Colonic mucosa (tissue), 4 donors: ENCODE measurements at regions not wholly inside any gene's neighbourhood (a gene's known extent, or its start where the extent isn't known, plus 50 kb on each side); places are given as distances from the start of the nearest gene placed in this dataset.

ENCODE experiments used
- DNase-seq: peaks from one replicate; pipeline ENCODE4 v3.0.0-alpha.2; 2020
- H3K27ac ChIP-seq: fragments of 200-600 bp; one replicate; pipeline ENCODE4 v1.8.0; 2021
- H3K27me3 ChIP-seq: fragments of 200-600 bp; one replicate; pipeline ENCODE4 v1.8.0; 2021
- H3K36me3 ChIP-seq: fragments of 200-600 bp; one replicate; pipeline ENCODE4 v1.8.0; 2021
- H3K4me1 ChIP-seq: fragments of 200-600 bp; one replicate; pipeline ENCODE4 v1.8.0; 2021; ENCODE audit warnings: mild to moderate bottlenecking
- H3K4me3 ChIP-seq: fragments of 200-600 bp; one replicate; pipeline ENCODE4 v1.8.0; 2021
- H3K9ac ChIP-seq, 2 donors: one replicate each; pipeline ENCODE4 v1.7.0; 2013; ENCODE audit warnings: control low read depth in 2 of 2, low read depth in 2 of 2, low read length in 2 of 2
- H3K9me3 ChIP-seq: fragments of 200-600 bp; one replicate; pipeline ENCODE4 v1.8.0; 2021
- intact Hi-C: fragments of 100-400 bp; cut with DNase I; formaldehyde crosslinking; loops from one replicate; pipeline ENCODE4 v1.14.1; 2022
- TF ChIP-seq, protein P1 (sequence below): fragments of 200-600 bp; IDR thresholded peaks from one replicate; pipeline ENCODE4 v1.8.0; 2022; ENCODE audit warnings: antibody characterized with exemption, mild to moderate bottlenecking
- donor health status: healthy.
- donor health status: DM: no; HTN: no; CAD: no.
- donor health status: DM: no; HTN: no; CAD: no.

DNA sequence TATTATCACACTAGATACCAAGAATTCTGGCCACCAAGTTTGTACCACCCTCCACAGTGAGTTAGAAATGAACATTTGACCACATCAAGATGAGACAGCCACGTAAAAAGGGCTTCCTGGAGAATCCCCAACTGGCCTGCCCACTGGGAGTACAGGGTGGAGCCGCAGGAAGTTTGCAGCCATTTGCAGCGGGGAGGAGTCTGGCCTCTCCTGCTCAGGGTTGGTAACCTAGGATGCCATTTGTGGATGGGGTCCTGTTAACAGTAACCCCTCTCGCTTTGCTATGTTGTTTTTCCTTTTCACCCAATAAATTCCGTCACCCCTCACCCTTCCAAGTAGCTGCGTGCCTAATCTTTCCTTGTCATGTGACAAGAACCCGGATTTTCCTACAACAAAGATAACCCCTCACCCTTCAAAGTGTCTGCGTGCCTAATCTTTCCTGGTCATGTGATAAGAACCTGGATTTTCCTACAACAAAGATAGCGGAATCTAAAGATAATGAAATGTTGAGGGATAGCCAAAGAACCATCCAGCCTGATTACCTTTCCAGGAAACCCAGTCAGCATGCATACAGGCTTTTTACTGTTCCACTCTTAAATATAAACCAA, 245.4 kb downstream of the NAF1 start:
- TF ChIP-seq, protein P1, sequence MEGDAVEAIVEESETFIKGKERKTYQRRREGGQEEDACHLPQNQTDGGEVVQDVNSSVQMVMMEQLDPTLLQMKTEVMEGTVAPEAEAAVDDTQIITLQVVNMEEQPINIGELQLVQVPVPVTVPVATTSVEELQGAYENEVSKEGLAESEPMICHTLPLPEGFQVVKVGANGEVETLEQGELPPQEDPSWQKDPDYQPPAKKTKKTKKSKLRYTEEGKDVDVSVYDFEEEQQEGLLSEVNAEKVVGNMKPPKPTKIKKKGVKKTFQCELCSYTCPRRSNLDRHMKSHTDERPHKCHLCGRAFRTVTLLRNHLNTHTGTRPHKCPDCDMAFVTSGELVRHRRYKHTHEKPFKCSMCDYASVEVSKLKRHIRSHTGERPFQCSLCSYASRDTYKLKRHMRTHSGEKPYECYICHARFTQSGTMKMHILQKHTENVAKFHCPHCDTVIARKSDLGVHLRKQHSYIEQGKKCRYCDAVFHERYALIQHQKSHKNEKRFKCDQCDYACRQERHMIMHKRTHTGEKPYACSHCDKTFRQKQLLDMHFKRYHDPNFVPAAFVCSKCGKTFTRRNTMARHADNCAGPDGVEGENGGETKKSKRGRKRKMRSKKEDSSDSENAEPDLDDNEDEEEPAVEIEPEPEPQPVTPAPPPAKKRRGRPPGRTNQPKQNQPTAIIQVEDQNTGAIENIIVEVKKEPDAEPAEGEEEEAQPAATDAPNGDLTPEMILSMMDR: no peak
- DNase-seq: no peak
- intact Hi-C loops: no loop called here

GRCh38 chr4:162920649-162921048, 246.0 kb downstream of the NAF1 start:
- Histone ChIP-seq H3K4me3 (no peak overlapping the region), H3K9me3 (no peaks in the 10 kb centered on the region), H3K27me3 (no peaks in the 10 kb centered on the region), H3K4me1 (no peaks in the 10 kb centered on the region), H3K27ac (no peak overlapping the region), H3K36me3 (no peaks in the 10 kb centered on the region), H3K9ac (no peak overlapping the region)
- DNase-seq: no peak
- intact Hi-C loops: no loop called here
- TF ChIP-seq, protein P1: no peak

More for the DNA sequence above, 245.4 kb downstream of the NAF1 start:
- no peak overlapping the region for H3K4me3 ChIP-seq
- H3K4me1 ChIP-seq: no peaks in the 10 kb centered on the region
- H3K9me3 ChIP-seq: no peaks in the 10 kb centered on the region
- no peaks in the 10 kb centered on the region for H3K27me3 ChIP-seq
- H3K36me3 ChIP-seq: no peaks in the 10 kb centered on the region
- H3K9ac ChIP-seq: no peak overlapping the region
- no peak overlapping the region for H3K27ac ChIP-seq

- Histone ChIP-seq H3K27ac (no peak overlapping the region), H3K36me3 (no peaks in the 10 kb centered on the region), H3K9ac (no peak overlapping the region), H3K27me3 (no peaks in the 10 kb centered on the region), H3K4me1 (no peaks in the 10 kb centered on the region), H3K9me3 (no peaks in the 10 kb centered on the region), H3K4me3 (no peak overlapping the region)
- TF ChIP-seq, protein P1: no peak
- DNase-seq: no peak
- intact Hi-C loops: no loop called here
These were observed 254.2 kb downstream of the NAF1 start for GRCh38 chr4:162912482-162912881.

DNA sequence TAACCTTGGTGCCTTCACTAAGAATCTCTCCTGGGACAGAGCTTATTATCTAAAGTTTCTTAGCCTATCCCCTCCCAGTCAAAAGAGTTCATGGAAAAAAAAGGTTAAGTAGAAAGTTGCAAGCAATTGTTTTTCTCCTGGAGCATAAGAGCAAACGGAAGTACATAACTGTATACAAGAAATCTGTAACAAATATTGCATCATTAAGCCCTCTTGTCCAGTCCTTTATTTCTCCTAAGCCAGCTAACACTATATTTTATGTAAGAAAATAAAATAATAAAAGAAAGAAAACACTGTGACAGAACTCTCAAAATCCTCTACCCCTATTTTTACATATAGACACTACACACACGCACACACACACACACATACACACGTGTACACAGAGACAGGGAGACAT, 255.3 kb downstream of the NAF1 start:
- Histone ChIP-seq H3K27ac (no peak overlapping the region), H3K27me3 (no peaks in the 10 kb centered on the region), H3K9me3 (no peaks in the 10 kb centered on the region), H3K9ac (no peak overlapping the region), H3K4me3 (no peak overlapping the region), H3K4me1 (no peaks in the 10 kb centered on the region), H3K36me3 (no peaks in the 10 kb centered on the region)
- TF ChIP-seq, protein P1: no peak
- DNase-seq: no peak
- intact Hi-C loops: no loop called here

DNA sequence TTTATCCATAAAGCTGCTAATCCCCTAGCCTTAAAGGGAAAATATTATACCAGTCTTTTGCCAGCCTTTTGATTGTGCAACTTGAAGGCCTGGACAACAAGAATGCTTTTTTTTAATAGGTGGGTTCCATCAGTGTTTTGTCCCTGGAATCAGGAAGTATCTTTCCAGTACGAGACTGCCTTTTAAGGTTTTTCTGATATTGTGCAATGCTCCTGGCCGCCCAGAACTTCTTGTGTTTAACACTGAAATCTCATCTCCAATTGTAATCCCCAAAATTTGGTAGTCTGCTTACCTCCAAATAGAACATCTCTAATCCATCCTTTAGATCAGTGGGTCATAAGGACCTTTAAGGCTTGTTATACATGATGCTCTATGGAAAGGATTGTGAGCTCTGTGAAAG, 256.7 kb downstream of the NAF1 start:
- no peak overlapping the region for H3K4me3 ChIP-seq
- no peak overlapping the region for H3K9ac ChIP-seq
- intact Hi-C loops: no loop called here
- H3K9me3 ChIP-seq: no peaks in the 10 kb centered on the region
- no peaks in the 10 kb centered on the region for H3K4me1 ChIP-seq
- H3K27me3 ChIP-seq: no peaks in the 10 kb centered on the region
- TF ChIP-seq, protein P1: no peak
- no peak for DNase-seq
- no peaks in the 10 kb centered on the region for H3K36me3 ChIP-seq
- no peak overlapping the region for H3K27ac ChIP-seq
